GM12864 (cell line): ENCODE measurements at regions not wholly inside any gene's neighbourhood (a gene's known extent, or its start where the extent isn't known, plus 50 kb on each side); places are given as distances from the start of the nearest gene placed in this dataset.

Experiments used
- DNase-seq: peaks from one replicate; pipeline ENCODE4 v3.0.0-alpha.2; 2011; ENCODE audit warnings: low read depth
- H3K4me3 ChIP-seq: 2 replicates; pipeline ENCODE4 v1.5.1; 2011; ENCODE audit warnings: mild to moderate bottlenecking, low read depth, low read length, control low read depth
- TF ChIP-seq, protein P1 (sequence below): IDR thresholded peaks from 2 replicates; pipeline ENCODE4 v1.5.1; 2011; ENCODE audit warnings: low read depth, mild to moderate bottlenecking, moderate library complexity, low read length, control low read depth, inconsistent platforms; ENCODE audit errors: missing control alignments

DNA sequence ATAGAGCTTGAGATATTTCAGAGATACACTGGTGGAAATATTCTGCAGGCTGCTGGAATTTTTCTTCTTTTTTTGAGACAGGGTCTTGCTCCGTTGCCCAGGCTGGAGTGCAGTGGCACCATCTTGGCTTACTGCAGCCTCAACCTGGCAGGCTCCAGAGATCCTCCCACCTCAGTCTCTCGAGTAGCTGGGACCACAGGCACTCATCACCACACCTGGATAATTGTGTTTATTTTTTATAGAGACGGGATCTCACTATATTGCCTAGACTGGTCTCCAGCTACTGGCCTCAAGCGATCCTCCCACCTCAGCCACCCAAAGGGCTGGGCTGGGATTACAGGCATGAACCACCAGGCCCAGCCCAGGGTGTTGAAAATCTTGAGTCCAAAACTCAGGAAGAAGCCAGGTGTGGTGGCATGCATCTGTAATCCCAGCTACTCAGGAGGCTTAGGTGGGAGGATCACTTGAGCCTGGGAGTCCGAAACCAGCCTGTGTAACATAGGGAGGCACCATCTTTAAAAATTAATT, 55.7 kb upstream of the FOXK1 start:
- no peak overlapping the region for H3K4me3 ChIP-seq
- TF ChIP-seq, protein P1, sequence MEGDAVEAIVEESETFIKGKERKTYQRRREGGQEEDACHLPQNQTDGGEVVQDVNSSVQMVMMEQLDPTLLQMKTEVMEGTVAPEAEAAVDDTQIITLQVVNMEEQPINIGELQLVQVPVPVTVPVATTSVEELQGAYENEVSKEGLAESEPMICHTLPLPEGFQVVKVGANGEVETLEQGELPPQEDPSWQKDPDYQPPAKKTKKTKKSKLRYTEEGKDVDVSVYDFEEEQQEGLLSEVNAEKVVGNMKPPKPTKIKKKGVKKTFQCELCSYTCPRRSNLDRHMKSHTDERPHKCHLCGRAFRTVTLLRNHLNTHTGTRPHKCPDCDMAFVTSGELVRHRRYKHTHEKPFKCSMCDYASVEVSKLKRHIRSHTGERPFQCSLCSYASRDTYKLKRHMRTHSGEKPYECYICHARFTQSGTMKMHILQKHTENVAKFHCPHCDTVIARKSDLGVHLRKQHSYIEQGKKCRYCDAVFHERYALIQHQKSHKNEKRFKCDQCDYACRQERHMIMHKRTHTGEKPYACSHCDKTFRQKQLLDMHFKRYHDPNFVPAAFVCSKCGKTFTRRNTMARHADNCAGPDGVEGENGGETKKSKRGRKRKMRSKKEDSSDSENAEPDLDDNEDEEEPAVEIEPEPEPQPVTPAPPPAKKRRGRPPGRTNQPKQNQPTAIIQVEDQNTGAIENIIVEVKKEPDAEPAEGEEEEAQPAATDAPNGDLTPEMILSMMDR: no peak
- no peak for DNase-seq

GRCh38 chr7:4629287-4629895, 52.7 kb upstream of the FOXK1 start:
- no peak for DNase-seq
- TF ChIP-seq, protein P1: no peak

DNA sequence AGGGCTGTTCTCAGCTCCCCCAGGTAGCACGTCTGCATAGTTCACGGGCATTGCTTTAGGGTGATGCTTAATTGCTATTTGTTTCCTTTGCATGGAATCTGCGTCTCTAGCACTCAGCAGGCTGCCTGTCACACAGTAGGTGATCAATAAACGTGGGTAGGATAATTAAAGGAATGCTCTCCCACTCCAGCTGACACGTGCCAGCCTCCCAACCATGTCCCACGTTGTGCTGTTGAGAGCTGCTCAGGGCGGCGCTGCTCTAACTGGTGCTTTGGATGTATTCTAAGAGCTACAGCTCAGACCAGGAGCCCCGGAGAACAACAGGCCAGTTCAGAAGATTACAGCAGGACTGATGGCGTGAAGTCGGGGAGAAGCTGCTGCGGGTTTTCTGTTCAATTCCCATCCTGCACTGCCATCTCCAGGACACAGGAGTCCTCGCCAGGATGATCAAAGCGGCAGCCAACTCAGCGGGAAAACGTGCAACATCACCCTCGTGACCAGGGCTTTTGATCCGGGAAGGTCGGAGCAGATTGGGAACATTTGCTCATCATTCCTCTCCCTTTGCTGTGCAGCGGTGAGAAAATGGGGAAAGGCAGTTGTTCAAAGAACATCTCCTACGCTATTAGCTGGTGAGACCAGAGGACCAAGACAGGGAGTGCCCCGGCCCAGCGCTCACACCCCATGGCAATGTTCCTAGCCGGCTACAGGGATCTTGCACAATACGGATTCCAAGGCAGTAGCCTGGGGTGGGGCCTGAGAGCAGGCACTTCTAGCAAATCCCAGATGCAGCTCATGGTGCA, 50.5 kb upstream of the FOXK1 start:
- TF ChIP-seq, protein P1: no peak
- no peak overlapping the region for H3K4me3 ChIP-seq
- no peak for DNase-seq

More at GRCh38 chr7:4629287-4629895, 52.7 kb upstream of the FOXK1 start:
- no peak overlapping the region for H3K4me3 ChIP-seq
